ENCODE measurements at regions not wholly inside any gene's neighbourhood (a gene's known extent, or its start where the extent isn't known, plus 50 kb on each side); places are given as distances from the start of the nearest gene placed in this dataset.
"Not testable (repeated sequence)": the region's sequence is repeated elsewhere in the genome, so short reads cannot be mapped to it uniquely, and the experiment has no call there.

DNA sequence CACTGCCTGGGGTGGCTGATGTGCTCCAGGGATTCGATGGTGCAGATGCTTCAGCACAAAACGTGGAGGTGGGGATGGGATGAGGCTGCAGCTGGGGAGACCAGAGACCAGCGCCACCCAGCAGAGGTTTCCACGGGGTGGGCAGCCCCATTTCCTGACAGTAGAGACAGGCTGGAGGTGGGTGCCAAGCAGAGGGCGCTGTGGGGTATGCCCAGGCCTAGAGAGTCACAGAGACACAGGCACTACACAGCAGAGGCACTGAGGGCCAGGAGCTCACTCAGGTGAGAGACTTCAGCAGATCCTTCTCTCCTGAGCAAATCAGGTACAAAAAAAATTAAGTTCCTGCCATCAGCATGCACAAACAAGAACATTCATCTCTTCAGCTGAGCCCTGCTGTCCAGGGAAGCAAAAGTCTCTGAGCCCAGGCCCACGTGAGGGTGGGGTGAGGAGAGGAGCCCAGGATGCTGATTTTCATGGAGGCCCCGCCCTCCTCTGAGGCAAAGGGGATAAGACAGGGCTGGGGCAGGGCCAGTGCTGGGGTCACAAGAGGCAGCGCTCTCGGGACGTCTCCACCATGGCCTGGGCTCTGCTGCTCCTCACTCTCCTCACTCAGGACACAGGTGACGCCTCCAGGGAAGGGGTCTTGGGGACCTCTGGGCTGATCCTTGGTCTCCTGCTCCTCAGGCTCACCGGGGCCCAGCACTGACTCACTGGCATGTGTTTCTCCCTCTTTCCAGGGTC is 53.1 kb downstream of the GGTLC2 start:
- no peak for DNase-seq

DNA sequence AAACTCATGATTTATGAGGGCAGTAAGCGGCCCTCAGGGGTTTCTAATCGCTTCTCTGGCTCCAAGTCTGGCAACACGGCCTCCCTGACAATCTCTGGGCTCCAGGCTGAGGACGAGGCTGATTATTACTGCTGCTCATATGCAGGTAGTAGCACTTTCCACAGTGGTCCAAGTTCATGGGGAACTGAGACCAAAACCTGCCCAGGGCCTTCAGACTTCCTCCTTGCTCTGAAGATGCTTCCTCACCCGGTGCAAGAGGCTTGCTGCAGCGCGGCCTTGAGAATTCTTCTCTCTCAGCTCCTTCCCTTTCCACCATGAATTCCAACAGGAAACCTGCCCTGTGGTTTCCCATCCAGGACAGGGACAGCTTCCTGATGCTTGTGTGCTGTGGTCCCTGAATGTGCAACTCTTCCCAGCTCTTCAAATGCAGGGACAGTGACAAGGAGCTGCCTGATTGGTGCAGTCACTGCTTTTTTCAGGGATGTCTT is 53.9 kb downstream of the GGTLC2 start:
- no peak for DNase-seq

DNA sequence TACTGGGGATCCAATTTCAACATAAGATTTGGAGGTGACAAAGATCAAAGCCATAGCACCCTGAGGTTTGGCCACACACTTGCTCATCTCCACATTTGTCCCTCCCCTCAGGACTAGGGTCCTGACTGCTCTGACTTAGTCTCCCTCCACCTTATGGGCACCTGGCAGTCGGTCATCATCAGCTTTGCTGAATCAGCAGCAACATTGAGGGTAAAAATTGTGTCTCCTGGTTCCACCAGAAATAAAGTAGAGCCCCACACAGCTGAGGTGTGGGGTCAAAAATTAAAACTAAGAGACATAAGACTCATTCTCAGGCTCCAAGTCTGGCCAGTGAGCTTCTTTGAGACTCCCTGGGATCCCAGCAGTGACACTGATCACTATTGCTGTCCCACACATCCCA is 56.2 kb downstream of the GGTLC2 start:
- DNase-seq: no peak

DNA sequence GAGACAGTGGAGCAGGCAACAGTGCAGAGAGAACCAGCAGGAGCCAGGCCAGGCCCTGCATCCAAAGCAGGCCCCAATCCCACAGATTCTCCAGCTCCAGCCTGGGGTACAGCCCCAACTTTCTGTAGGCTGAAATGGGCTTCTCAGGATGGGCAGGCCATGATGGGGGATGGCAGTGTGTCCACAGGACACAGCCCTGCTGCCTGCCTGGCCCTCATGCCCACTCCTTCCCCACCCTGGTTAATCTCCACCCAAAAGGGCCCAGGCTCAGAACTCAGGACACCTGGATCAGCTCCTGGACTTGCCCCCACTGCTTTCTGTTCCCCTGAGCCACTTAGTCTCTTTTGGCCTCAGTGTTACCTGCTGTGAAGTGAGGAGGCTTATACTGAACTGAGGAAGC is 57.1 kb downstream of the GGTLC2 start:
- DNase-seq: not testable (repeated sequence)

DNA sequence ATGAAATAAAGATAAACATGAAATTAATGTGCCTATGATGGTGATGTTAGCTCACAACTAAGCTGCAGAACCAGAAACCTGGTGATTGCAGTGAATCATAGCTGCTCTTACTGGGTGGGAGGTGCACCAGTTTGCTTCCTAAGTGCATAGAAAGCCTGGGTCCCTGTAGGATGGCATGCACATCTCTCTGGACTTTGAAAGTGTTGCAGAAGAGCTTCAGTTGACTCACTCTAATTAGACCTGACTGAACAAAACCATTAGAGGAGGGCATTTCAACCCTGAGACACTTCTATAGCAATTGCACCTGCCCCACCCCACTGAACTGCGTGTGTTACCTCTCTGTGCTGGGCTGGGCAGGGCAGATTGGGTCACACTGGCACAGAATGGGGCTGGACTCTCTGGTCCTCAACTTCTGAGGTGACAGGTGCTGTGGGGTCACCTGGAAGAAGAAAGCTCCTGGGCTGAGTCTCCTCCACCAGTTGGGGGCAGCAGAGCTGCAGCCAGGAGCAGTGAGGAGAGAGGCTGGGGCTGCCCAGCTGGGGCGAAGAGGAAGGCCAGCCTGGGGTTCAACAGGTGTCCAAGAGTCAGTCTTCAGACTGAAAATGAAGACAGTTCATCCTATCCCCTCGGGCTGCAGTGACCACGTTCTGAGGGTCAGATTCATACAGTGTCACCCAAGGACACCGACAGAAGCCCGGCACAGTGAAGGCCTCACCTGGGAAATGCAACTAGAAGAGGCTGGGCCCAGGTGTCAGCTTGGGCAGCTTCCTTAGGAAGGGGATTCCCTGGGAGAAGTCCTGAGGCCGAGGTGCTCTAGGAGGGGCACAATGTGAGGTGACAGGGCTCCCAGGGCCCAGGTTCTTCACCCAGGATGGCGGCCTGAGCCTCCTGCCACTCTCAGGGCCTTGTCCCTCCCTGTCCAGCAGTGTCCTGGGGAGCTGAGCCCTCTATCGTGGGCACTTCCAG is 58.1 kb downstream of the GGTLC2 start:
- peak in 1 of 2 experiments; percentile 26 for DNase-seq

DNA sequence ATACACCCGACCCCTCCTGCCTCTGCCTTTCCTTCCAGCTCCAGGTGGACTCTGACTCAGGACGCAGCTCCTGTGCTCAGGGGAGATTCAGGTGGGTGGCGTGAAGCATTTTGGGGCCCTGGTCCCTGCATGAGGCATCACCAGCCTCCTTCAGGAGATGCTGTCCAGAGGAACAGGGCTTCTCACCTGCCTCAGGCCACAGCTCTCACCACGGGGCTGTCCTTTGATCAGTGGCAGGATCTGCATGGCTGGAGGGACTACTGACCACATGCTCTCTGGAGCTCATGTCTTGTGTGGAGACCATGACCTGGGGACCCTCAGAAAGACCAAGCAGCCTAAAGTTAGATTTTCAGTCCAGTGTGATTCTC is 58.8 kb downstream of the GGTLC2 start:
- DNase-seq: no peak

DNA sequence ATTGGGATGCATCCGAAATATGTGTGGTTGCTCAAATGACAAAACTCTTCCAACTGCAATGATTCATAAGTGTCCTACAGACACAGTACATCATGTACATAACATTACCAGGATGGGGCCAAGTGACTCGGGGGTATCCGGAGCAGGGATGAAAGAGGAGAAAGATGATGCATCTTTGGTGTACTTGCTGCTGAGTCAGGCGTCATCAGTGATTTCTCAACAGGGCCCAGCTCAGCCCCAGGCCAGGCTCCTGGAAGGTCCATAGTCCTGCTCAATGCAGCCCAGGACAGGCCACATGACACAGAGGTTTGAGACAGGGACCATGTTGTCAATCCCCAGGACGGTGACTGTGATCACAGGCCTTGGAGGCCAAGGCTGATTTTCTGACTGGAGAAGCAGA is 59.3 kb downstream of the GGTLC2 start:
- no peak for DNase-seq

DNA sequence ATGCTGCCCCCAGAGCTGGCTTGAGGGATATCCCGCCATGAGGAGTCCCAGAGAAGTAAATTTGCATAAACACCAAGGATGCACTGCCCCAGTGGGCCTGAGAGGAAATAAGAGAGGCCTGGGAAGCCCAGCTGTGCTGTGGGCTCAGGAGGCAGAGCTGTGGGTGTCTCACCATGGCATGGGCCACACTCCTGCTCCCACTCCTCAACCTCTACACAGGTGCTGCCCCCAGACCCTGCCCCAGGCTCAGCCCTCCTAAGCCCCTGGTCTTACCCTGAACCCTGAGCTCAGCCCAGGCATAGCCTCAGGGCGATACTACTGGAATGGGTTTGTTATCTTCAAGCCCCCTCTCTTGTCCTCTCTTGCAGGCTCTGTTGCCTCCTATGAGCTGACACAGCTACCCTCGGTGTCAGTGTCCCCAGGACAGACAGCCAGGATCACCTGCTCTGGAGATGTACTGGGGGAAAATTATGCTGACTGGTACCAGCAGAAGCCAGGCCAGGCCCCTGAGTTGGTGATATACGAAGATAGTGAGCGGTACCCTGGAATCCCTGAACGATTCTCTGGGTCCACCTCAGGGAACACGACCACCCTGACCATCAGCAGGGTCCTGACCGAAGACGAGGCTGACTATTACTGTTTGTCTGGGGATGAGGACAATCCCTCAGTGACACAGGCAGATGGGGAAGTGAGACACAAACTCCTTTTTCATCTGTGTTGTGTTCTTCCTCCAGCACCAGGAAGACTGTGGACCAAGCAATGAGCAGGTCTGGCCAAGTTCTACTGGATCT is 59.9 kb downstream of the GGTLC2 start:
- DNase-seq: no peak

DNA sequence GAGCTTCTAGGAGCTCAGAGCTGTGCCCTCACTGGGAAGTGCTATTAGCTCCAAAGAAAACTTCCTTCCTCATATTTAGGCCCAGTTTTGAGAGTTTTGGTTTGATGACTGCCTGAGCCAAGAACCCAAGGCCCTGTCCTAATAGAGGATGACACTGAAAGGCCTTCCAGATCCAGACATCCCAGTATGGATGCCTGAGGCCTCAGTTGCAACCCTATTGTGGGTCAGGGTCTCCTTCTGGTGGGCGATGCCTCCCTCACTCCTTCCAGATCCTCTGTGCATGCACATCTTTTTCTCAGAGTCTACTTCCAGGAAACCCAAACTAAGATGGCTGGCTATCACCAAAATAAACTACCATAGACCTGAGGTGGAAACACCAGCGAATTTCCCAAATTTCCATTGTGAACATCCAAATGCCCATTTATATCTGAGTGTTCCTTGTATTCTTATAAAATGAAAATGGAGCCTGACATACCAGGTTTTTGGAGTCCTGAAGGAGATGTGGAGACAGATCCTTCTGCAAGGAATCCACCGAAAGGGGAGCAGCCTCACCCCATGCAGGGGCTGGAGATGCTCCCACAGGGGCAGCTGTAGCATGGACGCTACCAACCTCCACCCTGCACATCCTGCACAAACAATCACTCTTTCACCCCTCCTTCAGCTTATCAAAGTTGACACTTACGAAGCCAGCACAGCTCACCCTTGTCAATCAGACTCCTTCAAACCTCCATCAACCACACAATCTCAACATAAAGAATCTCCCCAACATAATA is 61.1 kb downstream of the GGTLC2 start:
- DNase-seq: no peak

DNA sequence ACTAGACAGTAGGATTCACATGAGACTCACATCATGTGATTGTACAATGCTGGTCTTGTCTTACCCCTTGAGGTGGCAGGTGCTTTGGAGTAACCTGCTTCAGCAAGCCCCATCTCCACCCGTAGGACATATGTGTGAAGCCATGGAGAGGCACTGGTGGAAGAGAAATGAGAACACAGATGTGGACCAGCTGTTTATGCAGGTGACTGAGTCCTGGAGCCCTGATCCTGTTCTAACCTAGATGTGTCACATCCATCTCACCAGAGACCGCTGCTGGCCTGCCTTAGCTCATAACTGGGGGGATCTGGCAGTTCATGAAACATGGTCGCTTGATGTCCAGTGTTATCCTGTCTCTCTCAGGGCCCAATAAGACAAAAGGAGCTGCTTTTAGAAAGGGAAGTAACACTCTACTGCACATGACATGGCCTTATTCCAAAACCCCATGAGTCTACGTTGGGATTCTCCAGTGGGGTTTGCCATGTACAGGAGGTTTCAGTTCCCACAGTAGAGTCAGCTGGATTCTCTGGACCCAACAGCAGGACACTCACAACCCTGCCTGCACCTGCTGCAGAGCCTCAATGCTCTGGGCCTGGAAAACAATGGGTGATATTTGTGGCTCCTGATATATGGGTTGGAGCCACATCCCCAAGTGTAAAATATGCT is 62.0 kb downstream of the GGTLC2 start:
- no peak for DNase-seq

DNA sequence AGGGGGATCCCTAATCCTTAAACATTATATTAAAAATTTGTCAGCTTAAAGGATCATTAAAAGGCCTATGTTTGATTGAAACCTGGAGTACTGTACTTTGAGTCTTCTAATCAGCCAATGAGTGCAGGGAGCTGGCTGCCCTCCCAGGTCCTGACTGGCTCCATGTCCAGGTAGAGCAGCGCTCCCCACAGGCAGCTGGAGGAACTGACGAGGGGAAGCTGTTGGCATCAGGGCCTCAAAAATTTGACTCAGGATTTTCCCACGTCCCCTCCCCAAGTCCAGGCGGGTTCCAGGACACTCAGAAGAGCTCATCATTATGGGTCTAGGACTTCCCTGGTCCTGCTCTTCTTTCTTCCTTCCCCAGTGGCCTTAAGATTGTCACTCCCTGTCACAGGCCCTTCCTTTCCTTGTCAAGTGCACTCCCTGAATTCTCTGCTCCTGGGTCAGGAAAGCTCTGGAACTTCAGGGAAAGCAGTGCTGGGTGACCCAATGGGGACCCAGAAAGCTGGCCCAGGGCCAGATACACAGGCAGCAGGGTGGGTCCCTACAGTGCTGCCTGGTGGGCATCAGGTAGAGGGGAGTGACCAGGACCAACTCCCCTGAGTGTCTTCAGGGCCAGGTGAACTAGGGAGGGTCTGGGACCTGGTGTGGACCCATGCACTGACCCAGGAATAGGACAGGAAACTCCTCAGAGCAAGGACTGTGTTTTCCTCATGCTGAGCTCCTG is 65.5 kb downstream of the GGTLC2 start:
- DNase-seq: peak; percentile 30 to 31

DNA sequence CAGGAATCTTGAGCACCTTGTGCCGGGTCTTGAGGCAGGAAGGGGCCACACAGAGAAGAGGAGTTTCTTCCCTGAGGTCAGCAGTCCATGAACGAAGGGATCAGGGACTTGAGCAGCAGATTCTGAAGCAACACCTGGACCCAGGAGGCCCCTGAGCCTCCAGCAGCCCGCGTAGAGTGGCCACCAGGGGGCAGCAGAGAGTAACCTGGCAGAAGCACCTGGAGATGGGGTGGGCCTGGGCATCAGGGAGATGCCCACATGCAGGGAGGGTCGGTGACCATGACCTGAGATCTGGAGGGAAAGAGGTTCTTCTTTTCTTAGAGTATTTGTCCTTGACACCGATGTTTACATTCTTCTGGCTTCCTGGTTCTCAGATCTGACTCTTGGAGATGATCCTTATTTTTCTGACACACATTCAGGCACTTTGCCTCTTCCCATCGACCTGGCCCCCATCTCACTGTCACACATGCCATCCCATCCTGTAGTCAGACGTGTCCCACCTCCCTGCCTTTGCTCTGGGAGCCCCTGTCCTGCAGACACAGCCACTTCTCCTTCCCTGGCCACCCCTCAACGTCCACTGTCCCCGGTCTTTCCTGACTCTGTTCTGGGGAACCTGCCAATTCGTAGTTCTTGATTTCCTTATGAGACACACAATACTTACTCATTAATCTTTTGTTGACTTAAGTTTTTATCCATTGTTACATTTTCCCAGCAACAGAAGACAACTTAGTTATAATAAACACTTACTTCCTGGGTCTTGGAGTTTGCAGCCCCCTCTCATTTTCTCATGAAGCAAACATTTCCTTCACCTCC is 66.5 kb downstream of the GGTLC2 start:
- peak; percentile 82 to 83 for DNase-seq

DNA sequence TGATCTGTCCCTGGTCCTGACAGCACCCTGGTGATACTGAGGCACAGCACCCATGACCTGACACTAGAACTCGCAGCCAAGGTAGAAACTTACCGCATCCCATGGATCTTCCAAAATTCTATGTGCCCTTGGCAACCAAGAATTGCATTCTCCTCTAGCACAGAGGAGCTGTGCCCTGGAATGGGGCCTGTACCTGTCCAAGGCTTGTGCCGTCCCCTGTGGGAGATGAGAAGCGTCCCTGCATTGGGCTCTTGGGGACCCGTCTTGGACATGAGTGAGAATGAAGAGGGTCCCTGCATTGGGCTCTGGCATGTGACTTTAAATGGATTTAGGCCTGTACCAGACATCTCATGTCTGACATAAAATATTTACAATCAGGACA is 67.1 kb downstream of the GGTLC2 start:
- DNase-seq: no peak

DNA sequence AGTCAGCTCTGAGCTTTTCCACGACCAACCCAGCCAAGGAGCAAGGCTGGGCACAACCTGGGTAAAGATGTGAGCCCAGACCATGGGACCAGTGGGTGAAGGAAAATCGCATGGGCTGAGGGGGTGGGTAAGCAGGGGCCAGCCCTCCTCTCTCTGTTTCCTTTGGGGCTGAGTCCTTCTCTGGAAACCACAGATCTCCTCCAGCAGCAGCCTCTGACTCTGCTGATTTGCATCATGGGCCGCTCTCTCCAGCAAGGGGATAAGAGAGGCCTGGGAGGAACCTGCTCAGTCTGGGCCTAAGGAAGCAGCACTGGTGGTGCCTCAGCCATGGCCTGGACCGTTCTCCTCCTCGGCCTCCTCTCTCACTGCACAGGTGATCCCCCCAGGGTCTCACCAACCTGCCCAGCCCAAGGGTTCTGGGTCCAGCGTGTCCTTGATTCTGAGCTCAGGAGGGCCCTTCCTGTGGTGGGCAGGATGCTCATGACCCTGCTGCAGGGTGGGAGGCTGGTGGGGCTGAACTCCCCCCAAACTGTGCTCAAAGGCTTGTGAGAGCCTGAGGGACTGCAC is 67.8 kb downstream of the GGTLC2 start:
- no peak for DNase-seq

DNA sequence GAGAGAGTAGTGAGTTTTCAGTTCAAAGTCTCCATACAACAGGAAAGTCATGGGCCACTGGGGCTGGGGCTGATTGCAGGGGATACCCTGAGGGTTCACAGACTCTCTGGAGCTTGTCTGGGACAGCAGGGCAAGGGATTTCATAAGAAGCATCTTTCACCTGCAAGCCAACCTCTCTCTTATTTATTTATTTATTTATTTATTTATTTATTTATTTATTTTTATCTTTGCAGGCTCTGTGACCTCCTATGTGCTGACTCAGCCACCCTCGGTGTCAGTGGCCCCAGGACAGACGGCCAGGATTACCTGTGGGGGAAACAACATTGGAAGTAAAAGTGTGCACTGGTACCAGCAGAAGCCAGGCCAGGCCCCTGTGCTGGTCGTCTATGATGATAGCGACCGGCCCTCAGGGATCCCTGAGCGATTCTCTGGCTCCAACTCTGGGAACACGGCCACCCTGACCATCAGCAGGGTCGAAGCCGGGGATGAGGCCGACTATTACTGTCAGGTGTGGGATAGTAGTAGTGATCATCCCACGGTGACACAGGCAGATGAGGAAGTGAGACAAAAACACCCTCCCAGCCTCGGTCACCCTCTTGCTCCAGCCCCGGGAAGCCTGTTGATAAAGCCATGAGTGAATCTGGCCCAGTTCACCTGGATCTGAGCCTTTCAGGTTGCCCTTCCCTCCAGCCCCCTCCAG is 68.4 kb downstream of the GGTLC2 start:
- DNase-seq: no peak

DNA sequence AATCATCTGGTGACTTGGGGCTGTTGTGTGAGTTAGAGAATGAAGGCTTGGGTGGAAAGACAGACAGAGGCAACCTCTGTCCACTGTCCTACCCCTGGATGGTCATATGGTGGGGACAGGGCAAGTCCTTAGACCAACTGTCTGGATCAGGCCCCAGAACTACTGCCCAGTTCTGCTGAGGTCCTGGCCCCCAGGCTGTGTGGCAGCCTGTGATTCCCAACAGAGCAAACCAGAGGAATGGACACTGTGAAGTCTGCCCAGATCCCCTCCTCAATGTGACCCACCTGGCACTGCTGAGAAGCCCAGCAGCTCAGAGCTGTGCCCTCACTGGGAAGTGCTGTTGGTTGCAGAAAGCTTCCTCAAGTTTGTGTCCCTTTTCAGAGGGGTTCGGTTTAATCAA is 69.0 kb downstream of the GGTLC2 start:
- no peak for DNase-seq

DNA sequence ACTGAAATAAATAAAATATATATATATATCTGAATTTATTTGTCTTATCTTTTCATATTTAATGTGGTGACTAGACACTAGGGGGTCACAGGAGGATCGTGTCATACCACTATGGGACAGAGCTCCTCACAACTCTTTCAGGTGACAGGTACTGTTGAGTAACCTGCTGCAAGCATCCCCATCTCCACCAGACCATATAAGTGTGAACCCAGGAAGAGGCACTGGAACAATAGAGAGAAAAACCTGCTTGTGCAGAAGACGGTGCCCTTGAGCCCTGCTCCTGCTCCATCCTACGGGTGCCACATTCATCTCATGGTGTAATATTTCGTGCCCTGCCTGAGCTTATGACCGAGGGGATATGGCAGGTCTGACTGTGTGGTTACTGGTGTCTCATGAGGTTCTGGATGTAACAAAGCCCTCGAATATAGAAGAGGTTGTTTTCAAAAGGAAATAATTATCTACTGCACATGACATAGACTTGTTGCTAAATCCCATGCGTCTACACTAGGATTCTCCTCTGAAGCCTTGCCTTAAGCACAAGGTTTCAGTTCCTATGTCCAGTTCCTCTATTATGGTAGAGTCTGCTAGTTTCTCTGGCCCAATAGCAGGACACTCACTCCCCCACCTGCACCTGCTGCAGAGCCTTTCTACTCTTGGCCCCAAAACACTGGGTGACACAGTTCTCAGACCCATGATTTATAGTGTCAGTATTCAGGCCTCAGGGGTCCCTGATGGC is 70.4 kb downstream of the GGTLC2 start:
- DNase-seq: no peak

DNA sequence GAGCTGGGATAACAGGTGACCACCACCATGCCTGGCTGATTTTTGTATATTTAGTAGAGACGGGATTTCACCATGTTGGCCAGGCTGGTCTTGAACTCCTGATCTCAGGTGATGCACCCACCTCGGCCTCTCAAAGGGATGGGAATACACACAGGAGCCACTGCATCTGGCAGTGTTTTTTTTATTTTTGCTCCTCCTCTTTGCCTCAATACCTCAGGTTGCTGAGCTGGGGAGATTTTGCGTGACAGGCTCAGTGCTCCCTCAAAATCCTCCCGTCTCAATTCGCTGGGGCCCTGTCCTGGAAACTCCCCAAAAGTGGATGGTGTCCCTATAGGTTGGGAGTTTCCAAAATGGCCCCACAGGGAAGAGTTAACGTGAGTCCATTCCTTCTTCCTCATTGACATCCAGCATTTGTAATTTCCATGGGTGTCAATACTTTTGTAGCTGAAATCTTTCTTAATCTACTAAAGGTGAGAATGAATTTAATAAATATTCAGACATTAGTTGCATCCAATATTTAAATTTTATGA is 71.8 kb downstream of the GGTLC2 start:
- no peak for DNase-seq
